ENCODE measurements at regions not wholly inside any gene's neighbourhood (a gene's known extent, or its start where the extent isn't known, plus 50 kb on each side); places are given as distances from the start of the nearest gene placed in this dataset.

DNA sequence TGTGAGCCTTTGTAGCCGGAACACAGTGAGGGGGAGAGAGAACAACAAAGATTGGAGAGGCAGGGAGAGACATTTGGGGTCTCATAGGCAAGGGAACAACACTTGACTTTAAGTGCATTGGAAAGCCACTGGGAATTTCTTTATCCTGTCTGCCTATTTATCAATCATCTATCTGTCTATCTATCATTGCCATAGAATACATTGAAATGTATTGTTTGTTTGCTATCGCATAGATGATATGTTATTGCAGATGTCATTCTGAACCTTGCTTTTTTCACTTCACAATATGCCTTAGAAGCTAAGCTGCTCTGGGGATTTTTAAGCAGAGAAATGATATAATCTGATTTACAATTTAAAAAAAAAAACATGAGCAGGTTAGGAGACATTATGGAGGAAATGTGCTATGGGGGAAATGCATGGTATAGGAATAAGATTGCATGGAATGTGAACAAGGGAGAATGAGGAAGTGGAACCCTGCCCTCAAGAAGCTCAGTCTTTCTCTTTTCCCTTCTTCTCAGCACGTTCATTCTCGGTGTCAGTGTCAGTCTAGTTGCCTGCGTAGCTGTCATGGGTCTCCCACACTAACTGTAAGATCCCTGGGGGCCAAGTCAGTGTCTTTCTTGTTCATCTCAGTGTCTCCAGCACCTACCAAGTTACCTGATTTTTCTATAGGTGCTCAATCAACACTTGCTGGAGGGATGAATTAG, 158.7 kb upstream of the ARHGAP20 start:
- TF ChIP-seq POLR2AphosphoS5 (IDR thresholded peaks at IDR 0.05; ENCODE audit: low read depth, low read length), result no peak
- no peak for TF ChIP-seq SIN3A (IDR thresholded peaks at IDR 0.05; ENCODE audit: borderline replicate concordance, insufficient read depth, low read depth, low read length)
- DNase-seq (ENCODE audit: low read depth, low spot score), result no peak
- H3K27ac ChIP-seq (ENCODE audit: low read length), result no peak overlapping the region

GRCh38 chr11:110867951-110868350, 155.7 kb upstream of the ARHGAP20 start:
- CTCF ChIA-PET, result no interaction called here
- POLR2A ChIA-PET, result no interaction called here
- BruUV-seq (replicated peaks), result no TSS peak

More for the DNA sequence above, 158.7 kb upstream of the ARHGAP20 start:
- CTCF ChIA-PET, result no interaction called here
- BruUV-seq (replicated peaks), result no TSS peak
- Histone ChIP-seq H3K4me1 (ENCODE audit: control insufficient read depth, insufficient read depth, low read length) (no peaks in the 10 kb centered on the region), H3K4me3 (ENCODE audit: low read depth in 2 of 2, low read length in 2 of 2) (no peak overlapping the region), H3K27me3 (ENCODE audit: control insufficient read depth, insufficient read depth, low read length) (no peaks in the 10 kb centered on the region), H3K36me3 (ENCODE audit: control insufficient read depth, insufficient read depth, low read length) (no peaks in the 10 kb centered on the region), H3K9me3 (ENCODE audit: control insufficient read depth, insufficient read depth, low read depth, low read length) (no peaks in the 10 kb centered on the region)
- no peak for ATAC-seq
- intact Hi-C loops (cut with micrococcal nuclease; ENCODE audit: unreplicated experiment), result no loop called here
- POLR2A ChIA-PET, result no interaction called here
- in situ Hi-C loops (cut with HindIII; ENCODE audit: low pct_unique_long_range_greater_than_20kb, low sequenced_read_pairs), result no loop called here

More at GRCh38 chr11:110867951-110868350, 155.7 kb upstream of the ARHGAP20 start:
- Histone ChIP-seq H3K27ac (ENCODE audit: low read length) (no peak overlapping the region), H3K9me3 (ENCODE audit: control insufficient read depth, insufficient read depth, low read depth, low read length) (no peaks in the 10 kb centered on the region), H3K4me1 (ENCODE audit: control insufficient read depth, insufficient read depth, low read length) (no peaks in the 10 kb centered on the region), H3K36me3 (ENCODE audit: control insufficient read depth, insufficient read depth, low read length) (no peaks in the 10 kb centered on the region), H3K27me3 (ENCODE audit: control insufficient read depth, insufficient read depth, low read length) (no peaks in the 10 kb centered on the region), H3K4me3 (ENCODE audit: low read depth in 2 of 2, low read length in 2 of 2) (no peak overlapping the region)
- intact Hi-C loops (cut with micrococcal nuclease; ENCODE audit: unreplicated experiment), result no loop called here
- DNase-seq (ENCODE audit: low read depth, low spot score) (no peak), ATAC-seq (no peak)
- in situ Hi-C loops (cut with HindIII; ENCODE audit: low pct_unique_long_range_greater_than_20kb, low sequenced_read_pairs), result no loop called here
- TF ChIP-seq TCF7L2 (IDR thresholded peaks at IDR 0.05; ENCODE audit: low read depth, low read length) (no peak), POLR2AphosphoS5 (IDR thresholded peaks at IDR 0.05; ENCODE audit: low read depth, low read length) (no peak), REST (IDR thresholded peaks at IDR 0.05; ENCODE audit: insufficient read depth in 1 of 2, low read depth in 2 of 2, low read length in 1 of 2) (no peak), SIN3A (IDR thresholded peaks at IDR 0.05; ENCODE audit: borderline replicate concordance, insufficient read depth, low read depth, low read length) (no peak)
- TF ChIP-seq, protein P1, sequence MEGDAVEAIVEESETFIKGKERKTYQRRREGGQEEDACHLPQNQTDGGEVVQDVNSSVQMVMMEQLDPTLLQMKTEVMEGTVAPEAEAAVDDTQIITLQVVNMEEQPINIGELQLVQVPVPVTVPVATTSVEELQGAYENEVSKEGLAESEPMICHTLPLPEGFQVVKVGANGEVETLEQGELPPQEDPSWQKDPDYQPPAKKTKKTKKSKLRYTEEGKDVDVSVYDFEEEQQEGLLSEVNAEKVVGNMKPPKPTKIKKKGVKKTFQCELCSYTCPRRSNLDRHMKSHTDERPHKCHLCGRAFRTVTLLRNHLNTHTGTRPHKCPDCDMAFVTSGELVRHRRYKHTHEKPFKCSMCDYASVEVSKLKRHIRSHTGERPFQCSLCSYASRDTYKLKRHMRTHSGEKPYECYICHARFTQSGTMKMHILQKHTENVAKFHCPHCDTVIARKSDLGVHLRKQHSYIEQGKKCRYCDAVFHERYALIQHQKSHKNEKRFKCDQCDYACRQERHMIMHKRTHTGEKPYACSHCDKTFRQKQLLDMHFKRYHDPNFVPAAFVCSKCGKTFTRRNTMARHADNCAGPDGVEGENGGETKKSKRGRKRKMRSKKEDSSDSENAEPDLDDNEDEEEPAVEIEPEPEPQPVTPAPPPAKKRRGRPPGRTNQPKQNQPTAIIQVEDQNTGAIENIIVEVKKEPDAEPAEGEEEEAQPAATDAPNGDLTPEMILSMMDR (IDR thresholded peaks at IDR 0.05), result no peak
